Stromal cell of bone marrow (primary cell): ENCODE measurements at regions not wholly inside any gene's neighbourhood (a gene's known extent, or its start where the extent isn't known, plus 50 kb on each side); places are given as distances from the start of the nearest gene placed in this dataset.
A peak's percentile ranks its signal among the peaks of the same experiment; 100 is the strongest.

ENCODE experiments used
- DNase-seq: peaks from one replicate; pipeline ENCODE4 v3.0.0-alpha.2; 2012; ENCODE audit warnings: low read depth

DNA sequence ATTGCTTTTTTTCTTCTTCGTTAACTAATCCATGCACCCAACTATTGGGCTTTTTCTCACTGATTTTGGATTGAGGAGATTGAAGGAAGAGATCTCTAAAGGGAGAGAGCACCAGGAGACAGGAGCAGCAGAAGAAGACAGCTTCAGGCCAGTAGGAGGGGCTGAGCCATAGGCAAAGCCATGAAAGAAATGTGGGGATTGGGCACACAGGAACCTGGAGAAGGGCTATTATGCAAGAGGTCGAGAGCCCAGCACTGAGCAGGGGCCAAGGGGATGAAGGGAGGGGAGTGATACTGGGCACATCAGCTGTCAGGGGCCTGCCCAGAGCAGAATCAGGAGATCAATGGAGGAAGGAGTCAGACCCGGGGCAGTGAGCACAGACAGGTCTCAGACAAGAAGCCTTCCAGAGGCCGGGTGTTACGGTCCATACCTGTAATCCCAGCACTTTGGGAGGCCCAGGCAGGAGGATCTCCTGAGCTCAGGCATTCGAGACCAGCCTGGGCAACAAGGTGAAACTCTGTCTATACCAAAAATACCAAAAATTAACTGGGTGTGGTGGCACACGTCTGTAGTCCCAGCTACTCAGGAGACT, 140.9 kb downstream of the BCOR start:
- no peak for DNase-seq

- DNase-seq = peak; percentile 51
Measured at GRCh38 chrX:39957816-39958566, 139.8 kb downstream of the BCOR start.

DNA sequence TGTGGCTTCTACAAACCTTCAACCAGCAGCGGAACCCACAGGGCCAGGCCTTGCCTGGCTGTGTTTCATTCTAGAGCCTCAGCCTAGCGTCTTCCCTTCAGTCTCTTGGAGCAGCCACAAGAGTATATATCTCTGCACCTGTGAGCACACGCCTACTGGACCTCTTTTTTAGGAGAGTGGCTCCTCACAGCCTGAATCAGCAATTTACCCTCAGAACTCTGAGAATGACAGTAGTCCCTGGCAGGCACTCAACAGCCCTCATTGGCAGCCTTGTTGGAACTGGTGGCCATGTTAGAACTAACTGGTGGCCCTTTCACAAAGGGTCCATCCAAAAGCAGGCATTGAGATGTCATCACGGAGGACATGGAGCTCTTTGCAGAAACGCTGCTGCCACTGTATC, 138.9 kb downstream of the BCOR start:
- DNase-seq = no peak

- DNase-seq = no peak
Measured at GRCh38 chrX:39960219-39960618, 137.5 kb downstream of the BCOR start.

- no peak for DNase-seq
Measured at GRCh38 chrX:39961441-39961840, 136.3 kb downstream of the BCOR start.

DNA sequence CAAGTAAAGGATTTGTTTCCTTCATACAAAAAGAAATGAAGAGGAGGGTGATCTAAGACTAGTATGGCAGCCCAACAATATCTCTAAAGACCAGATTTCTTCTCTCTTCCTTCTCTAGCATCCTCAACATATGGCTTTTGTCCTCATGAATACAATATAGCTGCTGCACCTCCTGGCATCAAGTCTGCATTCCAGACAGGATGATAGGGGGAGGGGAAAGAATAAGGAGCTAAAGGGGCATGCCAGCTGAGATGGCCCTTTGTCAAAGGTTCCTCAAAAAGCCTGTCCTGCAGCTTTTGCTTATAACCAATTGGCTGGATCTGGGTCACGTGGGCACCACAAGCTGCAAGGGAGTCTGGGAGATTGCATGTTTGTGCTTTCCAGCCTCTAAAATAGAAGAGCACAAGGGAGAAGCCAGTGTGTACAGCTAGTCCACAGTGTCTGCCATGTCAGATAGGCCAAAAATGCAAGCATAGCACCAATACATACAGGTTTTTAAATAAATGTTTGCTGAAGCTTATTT, 132.6 kb downstream of the BCOR start:
- DNase-seq = no peak

- DNase-seq = no peak
Measured at GRCh38 chrX:39966176-39966575, 131.6 kb downstream of the BCOR start.

GRCh38 chrX:39967348-39967747, 130.4 kb downstream of the BCOR start:
- DNase-seq = no peak

DNA sequence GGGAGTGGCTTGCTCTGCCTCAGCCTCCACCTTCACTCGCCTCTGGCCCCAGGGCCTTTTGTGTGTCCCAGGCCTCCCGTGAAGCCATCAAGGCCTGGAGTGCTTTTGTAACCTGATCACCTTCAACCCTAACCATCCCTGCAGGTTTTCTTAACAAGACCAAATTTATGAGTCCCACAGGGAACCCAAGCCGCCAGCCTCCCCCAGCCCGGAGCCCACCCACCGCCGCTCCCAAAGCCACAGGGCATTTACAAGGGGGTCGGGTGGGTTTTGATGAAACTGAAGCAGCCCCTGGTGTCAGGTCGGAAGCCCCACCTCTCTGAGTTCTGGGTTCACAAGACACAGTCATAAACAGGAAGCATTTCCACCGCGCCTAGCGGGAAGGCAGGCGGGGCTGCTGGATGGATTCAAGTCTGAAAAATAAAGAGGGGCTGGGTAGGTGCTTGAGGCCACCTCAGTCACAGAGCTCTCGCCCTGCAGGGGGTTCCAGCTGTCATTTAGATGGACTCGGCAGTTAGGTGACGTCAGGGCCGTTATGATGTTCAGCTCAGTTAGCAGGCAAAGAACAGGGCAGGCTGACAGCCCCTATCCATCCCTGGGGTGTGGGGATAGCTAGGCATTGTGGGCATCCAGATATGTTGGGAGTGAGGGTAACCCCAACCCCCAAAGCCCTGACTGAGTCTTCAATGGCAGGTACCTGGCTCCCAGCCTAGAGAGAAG, 128.5 kb downstream of the BCOR start:
- no peak for DNase-seq

DNA sequence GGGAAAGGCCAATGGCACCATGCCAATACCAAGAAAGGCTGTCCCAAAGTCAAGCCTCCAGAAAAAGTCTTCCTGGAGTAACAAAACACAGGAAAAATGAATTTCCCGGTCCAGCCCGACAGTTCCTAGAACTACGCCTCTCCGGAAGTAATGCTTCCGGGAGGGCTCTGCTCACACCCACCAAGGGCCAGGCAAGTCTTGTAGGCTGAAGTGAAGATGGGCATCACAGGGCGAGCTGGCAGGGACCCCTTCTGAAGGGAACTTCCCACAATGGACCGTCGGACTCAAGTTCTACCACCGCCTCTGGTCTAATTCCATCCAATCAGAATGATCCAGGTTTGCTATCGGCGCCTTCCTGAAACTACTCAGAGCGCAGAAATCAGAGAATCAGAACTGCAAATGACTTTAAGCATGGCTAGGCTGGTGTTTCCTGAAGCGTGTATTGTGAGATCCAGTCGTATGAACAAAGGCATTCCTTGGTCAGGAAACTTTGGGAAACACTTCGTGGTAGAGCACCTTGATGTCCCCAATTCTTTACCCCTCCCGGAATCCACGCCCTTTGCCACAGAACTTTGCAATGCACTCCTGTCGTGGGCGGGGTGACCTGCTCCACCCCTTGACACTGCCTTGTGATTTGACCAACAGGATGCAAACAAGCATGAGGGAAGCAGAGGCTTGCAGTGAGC, 127.8 kb downstream of the BCOR start:
- no peak for DNase-seq

DNA sequence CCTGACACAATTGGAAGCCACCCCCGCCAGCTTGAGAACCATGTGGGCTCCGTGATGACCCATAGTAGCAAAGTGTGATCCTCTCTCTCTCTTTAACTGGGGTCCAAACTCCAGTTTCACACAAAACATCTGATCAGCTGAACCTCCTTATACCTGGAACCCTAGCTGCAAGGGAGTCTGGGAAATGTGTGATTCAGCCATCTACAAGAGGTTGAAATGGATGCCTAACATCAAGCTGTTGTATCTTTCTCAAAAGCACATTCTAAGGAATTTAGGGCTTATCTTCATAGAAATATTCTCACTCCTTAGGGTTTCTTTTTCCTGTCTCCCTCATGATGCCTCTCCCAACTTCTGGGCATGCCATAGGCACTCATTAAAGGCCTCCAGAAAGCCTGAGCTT, 126.0 kb downstream of the BCOR start:
- no peak for DNase-seq

DNA sequence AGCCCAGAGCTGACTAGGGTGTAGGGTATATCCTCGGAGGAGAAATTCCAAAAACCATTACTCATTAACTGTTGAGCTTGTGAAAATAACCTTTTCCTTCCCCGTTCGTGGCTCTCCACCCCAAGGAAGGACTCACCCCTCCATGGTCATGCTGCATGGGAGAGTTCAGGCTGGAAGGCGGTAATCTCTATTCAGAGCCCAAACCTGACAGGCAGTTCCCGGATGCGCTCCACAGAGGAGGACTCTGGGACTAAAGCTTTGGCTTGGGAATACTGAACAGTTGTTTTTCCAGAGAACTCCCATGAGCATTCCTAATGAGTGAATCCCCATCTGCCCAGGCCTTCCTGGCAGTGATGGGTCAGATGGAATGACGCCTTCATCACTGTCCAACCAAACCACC, 125.4 kb downstream of the BCOR start:
- DNase-seq = peak; percentile 38

DNA sequence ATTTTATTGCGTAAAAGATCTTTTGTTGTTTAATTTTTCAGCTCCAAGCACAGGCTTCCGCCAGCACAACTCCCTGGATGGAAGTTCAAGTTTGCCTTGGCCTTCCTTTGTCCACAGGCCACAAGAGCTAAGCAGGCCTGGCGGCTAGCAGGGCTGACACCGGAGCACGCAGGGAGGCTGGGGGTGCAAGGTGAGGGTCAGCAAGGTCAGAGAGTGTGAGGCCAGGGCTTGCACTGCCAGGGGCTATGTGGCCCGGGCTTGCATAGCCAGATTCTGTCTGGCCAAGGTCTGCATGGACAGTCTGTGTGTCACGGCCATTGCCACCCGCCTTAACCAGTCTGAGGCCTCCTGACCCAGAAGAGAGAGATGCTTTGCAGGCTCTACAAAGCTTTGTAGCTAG, 123.9 kb downstream of the BCOR start:
- DNase-seq = no peak

DNA sequence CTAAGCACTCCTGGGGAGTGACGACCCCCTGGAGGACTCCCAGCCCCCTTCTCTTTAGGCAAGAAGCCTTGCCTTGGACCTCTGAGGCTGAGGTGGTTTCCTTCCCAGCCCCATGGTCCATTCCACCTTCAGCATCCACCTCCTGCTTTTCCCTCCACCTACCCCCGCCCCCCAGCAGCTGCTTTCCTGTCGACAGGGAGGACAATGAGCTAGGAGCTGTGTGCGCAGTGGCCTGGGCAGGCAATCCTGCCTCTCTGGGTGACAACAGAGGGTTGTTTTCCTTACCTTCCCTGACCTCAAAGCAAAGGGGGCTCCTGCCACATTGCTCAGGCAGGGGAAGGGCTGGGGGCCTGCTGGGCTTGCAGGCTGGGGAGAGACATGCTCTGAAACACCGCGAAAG, 123.5 kb downstream of the BCOR start:
- no peak for DNase-seq

DNA sequence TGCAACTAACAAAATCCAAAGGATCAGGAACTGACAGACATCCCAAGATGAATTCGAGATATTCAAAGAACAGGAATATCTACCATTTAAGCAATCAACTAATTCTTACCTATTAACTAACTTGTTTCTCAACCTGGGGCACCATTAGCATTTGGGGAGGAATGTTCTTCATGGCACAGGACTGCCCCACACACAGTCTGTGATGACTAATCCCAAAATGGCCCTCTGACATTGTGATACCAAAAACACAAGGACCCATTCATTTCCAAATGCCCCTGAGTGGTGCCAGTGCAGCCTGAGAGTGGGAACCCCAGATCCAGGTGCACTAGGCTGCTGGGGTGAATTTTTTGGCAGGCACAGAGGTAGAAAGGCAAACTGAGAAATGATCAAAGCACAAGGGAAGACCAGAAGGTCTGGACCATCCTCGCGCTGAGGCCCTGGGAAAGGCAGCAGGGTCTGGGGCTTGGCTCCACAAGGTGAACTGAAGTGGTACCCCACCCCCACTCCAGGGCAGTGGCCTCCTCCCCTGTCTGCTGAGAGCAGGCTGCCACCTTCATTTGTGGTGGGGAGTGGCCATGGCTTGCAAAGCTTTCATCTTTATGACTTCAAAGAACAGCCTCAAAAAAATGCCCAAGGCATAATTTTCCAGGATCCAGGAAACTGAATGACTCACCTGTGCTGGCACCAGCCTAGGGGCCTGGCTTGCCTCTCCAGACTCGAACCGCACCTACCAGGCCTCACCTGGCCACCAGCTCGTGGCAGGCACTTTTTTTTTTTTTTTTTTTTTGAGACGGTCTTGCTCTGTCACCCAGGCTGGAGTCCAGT, 122.4 kb downstream of the BCOR start:
- no peak for DNase-seq

DNA sequence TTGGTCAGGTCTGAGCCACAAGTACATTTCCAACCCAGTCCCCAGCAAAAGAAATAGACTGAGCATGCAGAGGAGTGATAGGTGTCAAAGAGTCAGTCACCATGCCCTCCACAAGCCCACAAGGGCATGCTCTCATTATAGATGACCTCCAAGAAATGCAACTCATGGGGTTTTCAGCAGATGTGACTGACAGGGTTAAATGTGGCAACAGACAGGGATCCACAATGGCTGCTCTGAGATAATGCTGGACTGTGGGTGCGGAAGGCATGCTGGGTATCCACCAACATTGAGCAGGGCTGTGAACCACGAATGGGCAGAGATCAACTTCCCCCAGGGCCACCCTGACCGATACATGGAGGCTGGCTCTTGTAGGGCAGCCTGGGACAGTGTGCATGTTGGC, 115.8 kb downstream of the BCOR start:
- DNase-seq = no peak

- DNase-seq = no peak
Measured at GRCh38 chrX:39982948-39983347, 114.8 kb downstream of the BCOR start.

DNA sequence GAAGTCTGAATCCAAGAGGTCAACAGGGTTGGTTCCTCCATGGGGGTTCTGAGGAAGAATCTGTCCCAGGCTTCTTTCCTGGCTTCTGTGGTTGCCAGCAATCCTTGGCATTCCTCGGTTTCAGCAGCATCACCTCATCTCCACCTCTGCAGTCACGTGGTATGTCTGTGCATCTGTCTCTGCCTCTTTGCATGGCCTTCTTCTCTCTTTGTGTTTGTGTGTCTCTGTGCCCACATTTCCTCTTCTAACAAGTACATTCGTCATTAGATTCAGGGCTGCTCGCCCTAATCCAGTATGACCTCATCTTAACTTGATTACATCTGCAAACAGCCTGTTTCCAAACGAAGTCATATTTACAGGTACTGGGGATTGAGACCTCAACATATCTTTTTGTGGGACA, 114.0 kb downstream of the BCOR start:
- DNase-seq = no peak

- peak; percentile 31 for DNase-seq
Measured at GRCh38 chrX:39984191-39984956, 113.4 kb downstream of the BCOR start.

DNA sequence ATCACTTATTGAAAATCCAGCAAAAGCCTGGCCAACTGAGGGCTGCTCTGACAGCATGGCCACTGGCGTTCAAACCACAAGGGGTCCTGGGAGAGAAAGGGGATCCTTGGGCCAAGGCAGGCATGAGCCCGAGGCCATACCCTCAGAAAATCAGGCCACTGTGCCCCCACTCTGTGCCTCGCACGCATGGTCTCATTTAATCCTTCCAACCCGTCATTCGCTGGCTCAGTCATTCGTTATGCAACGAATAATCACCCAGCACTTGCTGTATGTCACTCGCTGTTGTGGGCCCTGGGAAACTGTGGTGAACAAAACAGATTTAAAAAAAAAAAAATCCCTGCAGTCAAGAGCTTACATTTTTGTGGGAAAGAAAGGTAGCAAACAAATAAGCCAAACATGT, 112.7 kb downstream of the BCOR start:
- DNase-seq = no peak

GRCh38 chrX:39985551-39985950, 112.2 kb downstream of the BCOR start:
- DNase-seq = no peak
